Mucosa of stomach (tissue), 1 donor: ENCODE measurements at regions not wholly inside any gene's neighbourhood (a gene's known extent, or its start where the extent isn't known, plus 50 kb on each side); places are given as distances from the start of the nearest gene placed in this dataset.
"Not testable (repeated sequence)": the region's sequence is repeated elsewhere in the genome, so short reads cannot be mapped to it uniquely, and the experiment has no call there.

Experiments
- H3K27me3 ChIP-seq: one replicate; pipeline ENCODE4 v1.7.0; 2013; ENCODE audit warnings: mild to moderate bottlenecking, low read length; ENCODE audit not compliant: control insufficient read depth, insufficient read depth
- H3K36me3 ChIP-seq: one replicate; pipeline ENCODE4 v1.7.0; 2013; ENCODE audit warnings: low read length; ENCODE audit not compliant: control insufficient read depth, insufficient read depth
- H3K4me1 ChIP-seq: one replicate; pipeline ENCODE4 v1.7.0; 2013; ENCODE audit warnings: mild to moderate bottlenecking, low read length; ENCODE audit not compliant: control insufficient read depth, insufficient read depth
- H3K4me3 ChIP-seq: one replicate; pipeline ENCODE4 v1.7.0; 2013; ENCODE audit warnings: low read length
- H3K9ac ChIP-seq: one replicate; pipeline ENCODE4 v1.7.0; 2013; ENCODE audit warnings: mild to moderate bottlenecking, low read length, moderate library complexity
- H3K9me3 ChIP-seq: one replicate; pipeline ENCODE4 v1.7.0; 2013; ENCODE audit warnings: mild to moderate bottlenecking, low read length, moderate library complexity; ENCODE audit not compliant: control insufficient read depth
- donor health status: Pancreatic carcinoma.

- H3K27me3 ChIP-seq, result no peaks in the 10 kb centered on the region
- no peak overlapping the region for H3K4me3 ChIP-seq
- H3K4me1 ChIP-seq, result no peaks in the 10 kb centered on the region
These were observed 274.7 kb downstream of the PDCD6IP start for GRCh38 chr3:34073111-34073510.

GRCh38 chr3:34073961-34074360 lies 275.5 kb downstream of the PDCD6IP start:
- H3K27me3 ChIP-seq, result no peaks in the 10 kb centered on the region
- H3K4me3 ChIP-seq, result no peak overlapping the region
- no peaks in the 10 kb centered on the region for H3K4me1 ChIP-seq
- no peaks in the 10 kb centered on the region for H3K36me3 ChIP-seq
- H3K9me3 ChIP-seq, result no peaks in the 10 kb centered on the region
- H3K9ac ChIP-seq, result no peak overlapping the region

More at GRCh38 chr3:34073111-34073510, 274.7 kb downstream of the PDCD6IP start:
- Histone ChIP-seq H3K36me3 (no peaks in the 10 kb centered on the region), H3K9me3 (no peaks in the 10 kb centered on the region), H3K9ac (no peak overlapping the region)

GRCh38 chr3:34075975-34076374 lies 277.5 kb downstream of the PDCD6IP start:
- no peaks in the 10 kb centered on the region for H3K4me1 ChIP-seq
- no peaks in the 10 kb centered on the region for H3K9me3 ChIP-seq
- no peaks in the 10 kb centered on the region for H3K27me3 ChIP-seq
- no peak overlapping the region for H3K9ac ChIP-seq
- no peaks in the 10 kb centered on the region for H3K36me3 ChIP-seq
- H3K4me3 ChIP-seq, result no peak overlapping the region

- H3K4me1 ChIP-seq, result no peaks in the 10 kb centered on the region
- no peaks in the 10 kb centered on the region for H3K9me3 ChIP-seq
- no peaks in the 10 kb centered on the region for H3K27me3 ChIP-seq
- no peaks in the 10 kb centered on the region for H3K36me3 ChIP-seq
- no peak overlapping the region for H3K4me3 ChIP-seq
- no peak overlapping the region for H3K9ac ChIP-seq
These were observed 279.2 kb downstream of the PDCD6IP start for GRCh38 chr3:34077417-34078195.

GRCh38 chr3:34078418-34078817 lies 280.0 kb downstream of the PDCD6IP start:
- H3K9ac ChIP-seq, result no peak overlapping the region
- H3K36me3 ChIP-seq, result no peaks in the 10 kb centered on the region
- H3K4me3 ChIP-seq, result no peak overlapping the region
- no peaks in the 10 kb centered on the region for H3K4me1 ChIP-seq
- H3K27me3 ChIP-seq, result no peaks in the 10 kb centered on the region
- no peaks in the 10 kb centered on the region for H3K9me3 ChIP-seq

- H3K4me3 ChIP-seq, H3K9me3 ChIP-seq, H3K4me1 ChIP-seq, H3K27me3 ChIP-seq, H3K36me3 ChIP-seq, H3K9ac ChIP-seq: not testable (repeated sequence)
These were observed 281.4 kb downstream of the PDCD6IP start for GRCh38 chr3:34079849-34080248.

GRCh38 chr3:34090379-34090778 lies 291.9 kb downstream of the PDCD6IP start:
- not testable (repeated sequence) for H3K9ac ChIP-seq, H3K27me3 ChIP-seq, H3K4me1 ChIP-seq, H3K9me3 ChIP-seq, H3K36me3 ChIP-seq, H3K4me3 ChIP-seq

- no peaks in the 10 kb centered on the region for H3K27me3 ChIP-seq
- no peaks in the 10 kb centered on the region for H3K9me3 ChIP-seq
- no peak overlapping the region for H3K4me3 ChIP-seq
- no peak overlapping the region for H3K9ac ChIP-seq
- H3K4me1 ChIP-seq, result no peaks in the 10 kb centered on the region
- H3K36me3 ChIP-seq, result no peaks in the 10 kb centered on the region
These were observed 292.4 kb downstream of the PDCD6IP start for GRCh38 chr3:34090876-34091275.

- not testable (repeated sequence) for H3K27me3 ChIP-seq, H3K9me3 ChIP-seq, H3K4me3 ChIP-seq, H3K4me1 ChIP-seq, H3K9ac ChIP-seq, H3K36me3 ChIP-seq
These were observed 295.9 kb downstream of the PDCD6IP start for GRCh38 chr3:34094280-34094679.

GRCh38 chr3:34102288-34102687 lies 303.9 kb downstream of the PDCD6IP start:
- Histone ChIP-seq H3K27me3 (no peaks in the 10 kb centered on the region), H3K4me3 (no peak overlapping the region), H3K36me3 (no peaks in the 10 kb centered on the region), H3K9ac (no peak overlapping the region), H3K4me1 (no peaks in the 10 kb centered on the region), H3K9me3 (no peaks in the 10 kb centered on the region)

GRCh38 chr3:34106379-34106778 lies 307.9 kb downstream of the PDCD6IP start:
- Histone ChIP-seq H3K27me3 (no peaks in the 10 kb centered on the region), H3K9ac (no peak overlapping the region), H3K4me3 (no peak overlapping the region), H3K4me1 (no peaks in the 10 kb centered on the region), H3K9me3 (no peaks in the 10 kb centered on the region), H3K36me3 (no peaks in the 10 kb centered on the region)

- H3K27me3 ChIP-seq, result no peaks in the 10 kb centered on the region
- H3K4me3 ChIP-seq, result no peak overlapping the region
- no peaks in the 10 kb centered on the region for H3K36me3 ChIP-seq
- no peaks in the 10 kb centered on the region for H3K4me1 ChIP-seq
- no peaks in the 10 kb centered on the region for H3K9me3 ChIP-seq
- no peak overlapping the region for H3K9ac ChIP-seq
These were observed 308.4 kb downstream of the PDCD6IP start for GRCh38 chr3:34106879-34107278.

- Histone ChIP-seq H3K9me3 (no peaks in the 10 kb centered on the region), H3K9ac (no peak overlapping the region), H3K36me3 (no peaks in the 10 kb centered on the region), H3K4me1 (no peaks in the 10 kb centered on the region), H3K27me3 (no peaks in the 10 kb centered on the region), H3K4me3 (no peak overlapping the region)
These were observed 309.2 kb downstream of the PDCD6IP start for GRCh38 chr3:34107669-34108068.
